GM21723 (cell line): ENCODE measurements at regions not wholly inside any gene's neighbourhood (a gene's known extent, or its start where the extent isn't known, plus 50 kb on each side); places are given as distances from the start of the nearest gene placed in this dataset.
A peak's percentile ranks its signal among the peaks of the same experiment; 100 is the strongest.

Source experiments
- ATAC-seq: cut with Tn5 transposase; IDR thresholded peaks from one replicate; pipeline ENCODE4 v1.9.1; 2021; ENCODE audit warnings: mild to moderate bottlenecking, moderate library complexity; ENCODE audit not compliant: unreplicated experiment

- ATAC-seq = no peak
Measured at GRCh38 chr3:27593173-27593572, 109.0 kb upstream of the SLC4A7 start.

GRCh38 chr3:27591312-27592210, 107.4 kb upstream of the SLC4A7 start:
- ATAC-seq = peak; percentile 52

GRCh38 chr3:27590437-27591298, 106.5 kb upstream of the SLC4A7 start:
- no peak for ATAC-seq

- no peak for ATAC-seq
Measured at GRCh38 chr3:27589795-27590194, 105.6 kb upstream of the SLC4A7 start.

- ATAC-seq = no peak
Measured at GRCh38 chr3:27585429-27585828, 101.2 kb upstream of the SLC4A7 start.

- ATAC-seq = no peak
Measured at GRCh38 chr3:27584874-27585273, 100.7 kb upstream of the SLC4A7 start.

GRCh38 chr3:27581852-27582251, 97.7 kb upstream of the SLC4A7 start:
- no peak for ATAC-seq

- ATAC-seq = no peak
Measured at GRCh38 chr3:27578032-27578431, 93.8 kb upstream of the SLC4A7 start.

- no peak for ATAC-seq
Measured at GRCh38 chr3:27577504-27577903, 93.3 kb upstream of the SLC4A7 start.

- ATAC-seq = no peak
Measured at GRCh38 chr3:27576171-27576570, 92.0 kb upstream of the SLC4A7 start.

- ATAC-seq = no peak
Measured at GRCh38 chr3:27575499-27575898, 91.3 kb upstream of the SLC4A7 start.

- no peak for ATAC-seq
Measured at GRCh38 chr3:27574438-27574795, 90.2 kb upstream of the SLC4A7 start.

- no peak for ATAC-seq
Measured at GRCh38 chr3:27573780-27574437, 89.7 kb upstream of the SLC4A7 start.

GRCh38 chr3:27573138-27573537, 89.0 kb upstream of the SLC4A7 start:
- ATAC-seq = no peak

- no peak for ATAC-seq
Measured at GRCh38 chr3:27571345-27571744, 87.2 kb upstream of the SLC4A7 start.

- ATAC-seq = no peak
Measured at GRCh38 chr3:27570421-27571106, 86.4 kb upstream of the SLC4A7 start.

- ATAC-seq = no peak
Measured at GRCh38 chr3:27568393-27568792, 84.2 kb upstream of the SLC4A7 start.

GRCh38 chr3:27567251-27567650, 83.1 kb upstream of the SLC4A7 start:
- no peak for ATAC-seq

- ATAC-seq = no peak
Measured at GRCh38 chr3:27565201-27565852, 81.1 kb upstream of the SLC4A7 start.

- ATAC-seq = no peak
Measured at GRCh38 chr3:27561576-27561975, 77.4 kb upstream of the SLC4A7 start.
